ENCODE measurements at regions not wholly inside any gene's neighbourhood (a gene's known extent, or its start where the extent isn't known, plus 50 kb on each side); places are given as distances from the start of the nearest gene placed in this dataset.
A peak's percentile ranks its signal among the peaks of the same experiment; 100 is the strongest.

- Mint-ChIP-seq H3K36me3 (no peaks in the 10 kb centered on the region), H3K9me3 (no peaks in the 10 kb centered on the region), H3K27me3 (no peaks in the 10 kb centered on the region), H3K4me1 (no peaks in the 10 kb centered on the region), H3K27ac (no peak overlapping the region), H3K4me3 (no peak overlapping the region)
- no peak for ATAC-seq
These were observed 277.4 kb upstream of the LRRC7 start for GRCh38 chr1:69290291-69290690.

GRCh38 chr1:69291541-69291940 lies 276.2 kb upstream of the LRRC7 start:
- Mint-ChIP-seq H3K4me1 (no peaks in the 10 kb centered on the region), H3K27ac (no peak overlapping the region), H3K27me3 (no peaks in the 10 kb centered on the region)

GRCh38 chr1:69292833-69293232 lies 274.9 kb upstream of the LRRC7 start:
- H3K4me1 Mint-ChIP-seq: no peaks in the 10 kb centered on the region
- peaks cover 3% of the 10 kb centered on the region for H3K9me3 Mint-ChIP-seq
- H3K27me3 Mint-ChIP-seq: no peaks in the 10 kb centered on the region
- no peak overlapping the region for H3K27ac Mint-ChIP-seq
- H3K4me3 Mint-ChIP-seq: no peak overlapping the region
- ATAC-seq: no peak
- no peaks in the 10 kb centered on the region for H3K36me3 Mint-ChIP-seq

More at GRCh38 chr1:69291541-69291940, 276.2 kb upstream of the LRRC7 start:
- no peak overlapping the region for H3K4me3 Mint-ChIP-seq
- H3K36me3 Mint-ChIP-seq: no peaks in the 10 kb centered on the region
- ATAC-seq: no peak
- H3K9me3 Mint-ChIP-seq: no peaks in the 10 kb centered on the region

- Mint-ChIP-seq H3K27me3 (no peaks in the 10 kb centered on the region), H3K27ac (no peak overlapping the region), H3K36me3 (no peaks in the 10 kb centered on the region), H3K9me3 (peaks cover 3% of the 10 kb centered on the region), H3K4me3 (no peak overlapping the region), H3K4me1 (no peaks in the 10 kb centered on the region)
- ATAC-seq: no peak
These were observed 273.6 kb upstream of the LRRC7 start for GRCh38 chr1:69294171-69294570.

GRCh38 chr1:69295265-69295664 lies 272.5 kb upstream of the LRRC7 start:
- H3K27ac Mint-ChIP-seq: no peak overlapping the region
- peaks cover 3% of the 10 kb centered on the region for H3K9me3 Mint-ChIP-seq
- no peak overlapping the region for H3K4me3 Mint-ChIP-seq
- no peaks in the 10 kb centered on the region for H3K27me3 Mint-ChIP-seq
- ATAC-seq: no peak
- no peaks in the 10 kb centered on the region for H3K4me1 Mint-ChIP-seq
- no peaks in the 10 kb centered on the region for H3K36me3 Mint-ChIP-seq

GRCh38 chr1:69305621-69306020 lies 262.1 kb upstream of the LRRC7 start:
- Mint-ChIP-seq H3K4me1 (no peaks in the 10 kb centered on the region), H3K4me3 (no peak overlapping the region), H3K27ac (no peak overlapping the region), H3K27me3 (no peaks in the 10 kb centered on the region), H3K36me3 (no peaks in the 10 kb centered on the region), H3K9me3 (peaks cover 4% of the 10 kb centered on the region)
- peak; percentile 36 for ATAC-seq

- Mint-ChIP-seq H3K4me1 (no peaks in the 10 kb centered on the region), H3K4me3 (no peak overlapping the region), H3K36me3 (no peaks in the 10 kb centered on the region), H3K27ac (no peak overlapping the region), H3K9me3 (peaks cover 8% of the 10 kb centered on the region), H3K27me3 (no peaks in the 10 kb centered on the region)
- ATAC-seq: no peak
These were observed 255.5 kb upstream of the LRRC7 start for GRCh38 chr1:69312055-69312732.

GRCh38 chr1:69313118-69313517 lies 254.6 kb upstream of the LRRC7 start:
- Mint-ChIP-seq H3K4me1 (no peaks in the 10 kb centered on the region), H3K27ac (no peak overlapping the region), H3K4me3 (no peak overlapping the region), H3K9me3 (peaks cover 8% of the 10 kb centered on the region), H3K36me3 (no peaks in the 10 kb centered on the region), H3K27me3 (no peaks in the 10 kb centered on the region)
- no peak for ATAC-seq

GRCh38 chr1:69315416-69315815 lies 252.3 kb upstream of the LRRC7 start:
- no peak overlapping the region for H3K4me3 Mint-ChIP-seq
- no peaks in the 10 kb centered on the region for H3K36me3 Mint-ChIP-seq

GRCh38 chr1:69315823-69316222 lies 251.9 kb upstream of the LRRC7 start:
- peaks cover 11% of the 10 kb centered on the region for H3K9me3 Mint-ChIP-seq
- H3K4me1 Mint-ChIP-seq: no peaks in the 10 kb centered on the region

More at GRCh38 chr1:69315416-69315815, 252.3 kb upstream of the LRRC7 start:
- ATAC-seq: no peak
- Mint-ChIP-seq H3K27ac (no peak overlapping the region), H3K4me1 (no peaks in the 10 kb centered on the region), H3K27me3 (no peaks in the 10 kb centered on the region), H3K9me3 (peaks cover 8% of the 10 kb centered on the region)

GRCh38 chr1:69319287-69319686 lies 248.4 kb upstream of the LRRC7 start:
- Mint-ChIP-seq H3K27me3 (no peaks in the 10 kb centered on the region), H3K9me3 (peaks cover 10% of the 10 kb centered on the region), H3K36me3 (no peaks in the 10 kb centered on the region), H3K4me3 (no peak overlapping the region), H3K4me1 (no peaks in the 10 kb centered on the region), H3K27ac (no peak overlapping the region)
- no peak for ATAC-seq

More at GRCh38 chr1:69315823-69316222, 251.9 kb upstream of the LRRC7 start:
- Mint-ChIP-seq H3K36me3 (no peaks in the 10 kb centered on the region), H3K27ac (no peak overlapping the region), H3K27me3 (no peaks in the 10 kb centered on the region), H3K4me3 (no peak overlapping the region)
- ATAC-seq: no peak

- ATAC-seq: no peak
- Mint-ChIP-seq H3K4me3 (no peak overlapping the region), H3K27ac (no peak overlapping the region), H3K9me3 (peaks cover 3% of the 10 kb centered on the region), H3K4me1 (no peaks in the 10 kb centered on the region), H3K27me3 (no peaks in the 10 kb centered on the region), H3K36me3 (no peaks in the 10 kb centered on the region)
These were observed 246.9 kb upstream of the LRRC7 start for GRCh38 chr1:69320757-69321211.

- no peaks in the 10 kb centered on the region for H3K4me1 Mint-ChIP-seq
- no peak for ATAC-seq
- H3K27ac Mint-ChIP-seq: no peak overlapping the region
- no peaks in the 10 kb centered on the region for H3K36me3 Mint-ChIP-seq
- no peak overlapping the region for H3K4me3 Mint-ChIP-seq
- H3K9me3 Mint-ChIP-seq: peaks cover 3% of the 10 kb centered on the region
- H3K27me3 Mint-ChIP-seq: no peaks in the 10 kb centered on the region
These were observed 246.4 kb upstream of the LRRC7 start for GRCh38 chr1:69321311-69321710.

GRCh38 chr1:69328186-69328585 lies 239.5 kb upstream of the LRRC7 start:
- H3K27ac Mint-ChIP-seq: no peak overlapping the region
- no peaks in the 10 kb centered on the region for H3K27me3 Mint-ChIP-seq
- H3K9me3 Mint-ChIP-seq: peaks cover 7% of the 10 kb centered on the region
- H3K4me1 Mint-ChIP-seq: no peaks in the 10 kb centered on the region
- no peak overlapping the region for H3K4me3 Mint-ChIP-seq
- no peak for ATAC-seq
- no peaks in the 10 kb centered on the region for H3K36me3 Mint-ChIP-seq

GRCh38 chr1:69363236-69363635 lies 204.5 kb upstream of the LRRC7 start:
- no peak overlapping the region for H3K4me3 Mint-ChIP-seq
- ATAC-seq: no peak
- H3K4me1 Mint-ChIP-seq: no peaks in the 10 kb centered on the region

GRCh38 chr1:69373520-69373919 lies 194.2 kb upstream of the LRRC7 start:
- no peaks in the 10 kb centered on the region for H3K4me1 Mint-ChIP-seq
- no peak for ATAC-seq
- H3K9me3 Mint-ChIP-seq: peaks cover 9% of the 10 kb centered on the region
- H3K36me3 Mint-ChIP-seq: no peaks in the 10 kb centered on the region
- H3K4me3 Mint-ChIP-seq: no peak overlapping the region
- H3K27me3 Mint-ChIP-seq: no peaks in the 10 kb centered on the region
- no peak overlapping the region for H3K27ac Mint-ChIP-seq

More at GRCh38 chr1:69363236-69363635, 204.5 kb upstream of the LRRC7 start:
- H3K27ac Mint-ChIP-seq: no peak overlapping the region
- no peaks in the 10 kb centered on the region for H3K27me3 Mint-ChIP-seq
- H3K36me3 Mint-ChIP-seq: no peaks in the 10 kb centered on the region
- peaks cover 4% of the 10 kb centered on the region for H3K9me3 Mint-ChIP-seq
